GM18502 (cell line): ENCODE measurements at regions not wholly inside any gene's neighbourhood (a gene's known extent, or its start where the extent isn't known, plus 50 kb on each side); places are given as distances from the start of the nearest gene placed in this dataset.

Experiments used
- ATAC-seq: cut with Tn5 transposase; IDR thresholded peaks from one replicate; pipeline ENCODE4 v1.9.1; 2021; ENCODE audit warnings: mild to moderate bottlenecking; ENCODE audit not compliant: unreplicated experiment, poor library complexity

DNA sequence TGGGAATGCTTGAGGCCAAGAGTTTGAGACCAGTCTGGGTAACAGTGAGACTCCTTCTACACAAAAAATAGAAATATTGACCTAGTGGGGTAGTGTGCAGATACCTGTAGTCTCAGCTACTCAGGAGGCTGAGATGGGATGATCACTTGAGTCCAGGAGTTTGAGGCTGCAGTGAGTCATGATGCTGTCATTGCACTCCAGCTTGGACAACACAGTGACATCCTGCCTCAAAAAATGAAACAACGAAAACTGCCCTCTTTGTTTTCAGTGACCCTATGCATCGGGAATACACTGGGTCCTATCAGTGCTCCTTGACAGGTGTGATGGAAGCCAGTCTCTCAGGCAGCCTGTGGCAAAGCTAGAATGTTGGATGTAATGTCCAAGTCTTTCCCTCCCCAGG, 311.5 kb upstream of the OR4E1 start:
- no peak for ATAC-seq

DNA sequence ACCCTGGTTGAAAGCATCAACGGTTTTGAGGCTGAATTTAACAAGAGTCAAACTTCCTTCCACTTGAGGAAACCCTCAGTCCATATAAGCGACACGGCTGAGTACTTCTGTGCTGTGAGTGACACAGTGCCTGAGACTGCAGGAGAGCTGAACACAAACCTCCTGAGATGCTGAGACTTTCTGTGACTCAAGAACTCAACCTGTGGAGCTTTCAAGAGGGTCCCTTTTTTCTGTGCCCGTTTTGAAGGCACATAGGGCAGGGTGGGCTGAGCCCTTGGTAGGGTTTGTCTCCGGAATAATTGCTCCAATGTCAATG, 305.3 kb upstream of the OR4E1 start:
- no peak for ATAC-seq

DNA sequence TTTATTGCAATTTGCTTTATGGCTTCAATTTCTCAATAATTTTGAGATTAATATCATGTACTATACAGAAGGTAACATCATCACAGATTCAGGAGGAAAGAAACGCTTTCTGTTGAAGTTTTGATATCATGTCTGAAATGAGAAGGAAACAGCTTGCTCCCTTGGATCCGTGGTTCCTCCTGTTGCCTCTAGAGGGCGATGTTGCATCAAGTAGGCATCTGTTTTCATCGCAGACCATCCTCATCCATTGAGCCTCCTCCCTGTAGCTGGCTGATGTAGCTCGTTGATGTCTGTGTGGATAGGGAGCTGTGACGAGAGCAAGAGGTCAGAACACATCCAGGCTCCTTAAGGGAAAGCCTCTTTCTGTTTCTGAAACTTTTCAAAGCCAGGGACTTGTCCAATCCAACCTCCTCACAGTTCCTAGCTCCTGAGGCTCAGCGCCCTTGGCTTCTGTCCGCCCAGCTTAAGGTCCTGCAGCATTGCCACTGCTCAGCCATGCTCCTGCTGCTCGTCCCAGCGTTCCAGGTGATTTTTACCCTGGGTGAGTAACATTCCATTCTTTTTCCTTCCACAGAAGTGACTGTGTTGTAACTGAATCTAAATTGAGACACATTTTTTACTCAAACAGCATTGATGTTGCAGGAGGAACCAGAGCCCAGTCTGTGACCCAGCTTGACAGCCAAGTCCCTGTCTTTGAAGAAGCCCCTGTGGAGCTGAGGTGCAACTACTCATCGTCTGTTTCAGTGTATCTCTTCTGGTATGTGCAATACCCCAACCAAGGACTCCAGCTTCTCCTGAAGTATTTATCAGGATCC, 304.8 kb upstream of the OR4E1 start:
- peak; percentile 63 for ATAC-seq

DNA sequence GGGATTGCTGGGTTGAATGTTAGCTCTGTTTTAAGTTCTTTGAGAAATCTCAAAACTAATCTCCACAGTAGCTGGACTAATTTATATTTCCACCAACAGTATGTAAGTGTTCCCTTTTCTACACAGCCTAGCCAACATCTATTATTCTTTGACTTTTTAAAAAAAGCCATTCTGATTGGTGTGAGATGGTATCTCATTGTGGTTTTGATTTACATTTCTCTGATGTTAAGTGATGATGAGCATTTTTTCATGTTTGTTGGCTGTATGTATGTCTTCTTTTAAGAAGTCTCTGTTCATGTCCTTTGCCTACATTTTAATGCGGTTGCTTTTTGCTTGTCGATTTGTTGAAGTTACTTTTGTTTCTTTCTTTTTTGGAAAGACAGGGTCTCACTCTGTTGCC, 301.1 kb upstream of the OR4E1 start:
- ATAC-seq: no peak

DNA sequence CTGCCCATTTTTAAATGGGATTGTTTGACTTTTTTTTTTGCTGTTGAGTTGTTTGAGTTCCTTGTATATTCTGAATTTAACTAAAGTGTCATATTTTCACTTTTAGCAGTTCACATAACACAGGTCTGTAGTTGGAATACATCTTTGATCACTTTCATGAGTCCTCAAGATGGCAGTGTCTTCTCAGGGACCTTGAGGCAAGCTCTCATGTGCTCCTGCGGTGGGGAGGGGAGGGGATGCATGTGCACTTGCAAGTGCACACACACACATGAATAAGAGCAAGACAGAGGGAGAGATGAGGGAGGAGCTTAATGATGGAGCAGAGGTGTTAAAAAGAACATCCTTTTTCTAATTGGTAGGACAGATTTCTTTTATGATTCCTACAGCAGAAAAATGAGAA, 291.4 kb upstream of the OR4E1 start:
- ATAC-seq: no peak

DNA sequence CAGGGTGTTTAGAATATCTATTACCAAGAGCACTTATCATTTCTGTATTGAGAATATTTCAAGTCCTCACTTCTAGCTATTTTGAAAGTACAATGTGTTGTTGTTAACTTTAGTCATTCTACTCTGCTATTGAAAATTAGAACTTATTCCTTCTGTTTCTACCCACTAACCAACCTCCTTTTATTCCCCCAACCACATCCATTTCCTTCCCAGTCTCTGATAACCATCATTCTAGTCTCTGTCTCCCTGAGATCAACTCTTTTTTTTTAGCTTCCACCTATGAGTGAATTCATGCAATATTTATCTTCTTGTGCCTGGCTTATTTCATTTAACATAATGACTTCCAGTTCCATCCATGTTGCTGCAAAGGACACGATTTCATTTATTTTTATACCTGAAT, 290.6 kb upstream of the OR4E1 start:
- ATAC-seq: no peak

DNA sequence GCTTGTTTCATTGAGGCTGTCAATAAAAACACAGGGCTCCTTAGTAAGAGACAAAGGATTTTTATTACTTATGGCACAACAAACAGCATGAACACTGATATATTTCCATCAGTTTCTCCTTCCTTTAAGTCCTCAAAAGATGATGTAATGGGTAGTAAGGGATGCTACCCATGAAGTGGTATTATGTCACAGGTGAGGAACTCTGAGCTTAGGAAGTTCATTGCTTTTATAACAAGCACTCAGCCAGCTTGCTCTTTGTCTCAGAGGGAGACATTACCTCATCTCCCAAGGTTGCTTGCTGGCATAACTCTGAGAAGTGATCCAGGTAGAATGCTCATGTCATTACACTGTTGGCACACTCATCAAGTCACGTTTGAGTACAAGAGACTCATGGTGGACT, 287.0 kb upstream of the OR4E1 start:
- no peak for ATAC-seq

DNA sequence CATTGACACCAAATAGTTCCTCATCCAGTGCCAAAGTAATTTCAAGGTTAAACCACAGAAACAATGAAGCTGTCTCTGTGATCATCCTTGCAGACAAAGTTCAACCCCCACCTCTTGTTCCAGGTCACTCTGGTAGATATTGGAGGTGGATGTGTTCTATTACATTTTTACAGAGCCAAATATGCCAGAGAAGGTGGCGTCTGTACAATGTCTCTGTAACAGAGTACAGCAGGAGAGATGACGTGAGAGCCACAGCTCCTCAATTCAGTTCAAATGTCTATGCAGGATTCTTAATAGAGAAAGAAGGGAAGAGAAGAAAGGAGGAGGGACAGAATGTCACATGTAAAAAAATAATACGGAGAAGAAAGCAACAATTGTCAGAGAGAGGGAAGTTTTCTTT, 268.3 kb upstream of the OR4E1 start:
- ATAC-seq: no peak

DNA sequence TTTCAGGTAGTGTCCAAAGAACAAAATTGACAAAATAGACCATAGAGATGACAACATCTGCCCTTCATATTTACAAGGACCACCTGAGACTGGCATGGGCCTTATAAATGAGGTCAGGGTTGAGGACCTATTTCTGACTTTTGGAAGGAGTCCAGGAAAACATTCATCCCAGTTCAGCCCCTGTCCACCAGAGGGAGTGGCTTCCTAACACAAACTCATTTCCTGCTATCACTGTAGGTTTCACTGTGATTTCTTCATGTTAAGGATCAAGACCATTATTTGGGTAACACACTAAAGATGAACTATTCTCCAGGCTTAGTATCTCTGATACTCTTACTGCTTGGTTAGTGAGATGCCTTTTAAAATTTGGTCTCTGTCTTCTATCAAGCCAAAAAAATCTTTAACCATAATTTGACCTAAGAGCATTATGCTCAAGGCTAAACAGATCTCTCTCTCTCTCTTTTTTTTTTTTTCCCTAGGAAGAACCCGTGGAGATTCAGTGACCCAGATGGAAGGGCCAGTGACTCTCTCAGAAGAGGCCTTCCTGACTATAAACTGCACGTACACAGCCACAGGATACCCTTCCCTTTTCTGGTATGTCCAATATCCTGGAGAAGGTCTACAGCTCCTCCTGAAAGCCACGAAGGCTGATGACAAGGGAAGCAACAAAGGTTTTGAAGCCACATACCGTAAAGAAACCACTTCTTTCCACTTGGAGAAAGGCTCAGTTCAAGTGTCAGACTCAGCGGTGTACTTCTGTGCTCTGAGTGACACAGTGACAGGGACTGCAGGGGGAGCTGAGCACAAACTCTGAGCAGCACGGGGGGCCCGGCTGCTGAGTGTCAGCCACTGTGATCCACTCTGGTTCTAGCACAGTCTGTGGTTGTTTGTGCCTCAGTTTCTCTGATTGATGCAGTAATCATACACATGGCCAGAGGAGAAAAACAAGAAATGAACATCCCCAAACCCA, 267.6 kb upstream of the OR4E1 start:
- ATAC-seq: no peak

DNA sequence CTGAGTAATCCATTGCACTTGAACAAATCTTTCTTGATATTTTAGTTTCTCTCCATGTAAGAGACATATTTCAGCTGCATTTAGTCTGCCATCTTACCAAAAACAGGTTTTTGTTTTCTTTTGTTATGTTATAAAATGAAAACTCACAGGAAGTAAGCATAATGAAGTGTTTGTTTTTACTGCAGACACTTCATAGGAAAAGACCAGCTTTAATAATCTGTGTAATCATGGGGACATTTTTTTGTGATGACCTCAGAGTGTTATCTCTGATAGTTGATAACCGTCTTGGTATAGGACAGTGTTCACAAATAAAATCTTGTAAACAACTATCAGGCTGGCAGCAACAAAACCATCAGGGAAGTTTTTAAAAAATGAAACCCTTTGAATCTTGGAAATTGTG, 266.2 kb upstream of the OR4E1 start:
- ATAC-seq: no peak

DNA sequence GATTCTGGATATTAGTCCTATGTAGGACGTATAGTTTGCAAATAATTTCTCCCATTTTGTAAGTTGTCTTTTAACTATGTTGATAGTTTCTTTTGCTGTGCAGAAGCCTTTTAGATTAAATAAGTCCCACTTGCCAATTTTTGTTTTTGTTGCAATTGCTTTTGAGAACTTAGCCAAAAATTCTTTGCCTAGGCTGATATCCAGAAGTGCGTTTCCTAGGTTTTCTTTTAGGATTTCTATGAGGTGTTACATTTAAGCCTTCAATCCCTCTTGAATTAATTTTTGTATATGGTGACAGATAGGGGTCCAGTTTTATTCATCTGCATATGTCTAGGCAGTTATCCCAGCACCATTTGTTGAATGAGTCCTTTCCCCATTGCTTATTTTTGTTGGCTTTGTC, 264.4 kb upstream of the OR4E1 start:
- ATAC-seq: no peak

DNA sequence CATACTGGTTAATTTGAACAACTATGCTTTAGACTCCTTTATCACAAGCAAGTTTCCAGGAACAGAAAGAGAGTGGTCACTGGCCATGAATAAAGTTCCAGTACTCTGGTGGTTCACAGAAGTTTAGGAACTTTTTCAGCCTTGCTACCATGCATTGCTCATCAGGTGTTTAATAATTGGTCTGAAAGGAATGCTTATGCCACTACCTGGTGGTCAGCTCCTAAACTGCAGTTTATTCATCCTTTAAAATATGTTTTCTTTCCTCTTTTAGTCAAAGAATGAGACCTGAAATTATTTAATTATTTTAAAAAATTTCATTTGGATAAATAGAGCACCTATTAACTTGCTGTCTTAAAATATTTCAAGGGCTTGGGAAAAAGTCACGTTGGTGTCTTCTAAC, 260.1 kb upstream of the OR4E1 start:
- no peak for ATAC-seq

DNA sequence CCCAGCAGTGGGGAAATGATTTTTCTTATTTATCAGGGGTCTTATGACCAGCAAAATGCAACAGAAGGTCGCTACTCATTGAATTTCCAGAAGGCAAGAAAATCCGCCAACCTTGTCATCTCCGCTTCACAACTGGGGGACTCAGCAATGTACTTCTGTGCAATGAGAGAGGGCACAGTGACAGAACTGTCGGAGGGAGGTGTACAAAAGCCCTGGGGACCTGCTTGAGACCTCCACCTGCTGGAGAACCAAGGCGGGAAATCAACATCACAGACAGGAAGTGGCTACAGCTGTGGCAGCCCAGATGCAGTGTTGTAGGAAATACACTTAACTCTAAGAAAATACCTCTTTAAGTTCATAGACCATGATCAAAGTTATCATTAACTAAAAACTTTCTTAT, 250.9 kb upstream of the OR4E1 start:
- peak; percentile 86 for ATAC-seq

DNA sequence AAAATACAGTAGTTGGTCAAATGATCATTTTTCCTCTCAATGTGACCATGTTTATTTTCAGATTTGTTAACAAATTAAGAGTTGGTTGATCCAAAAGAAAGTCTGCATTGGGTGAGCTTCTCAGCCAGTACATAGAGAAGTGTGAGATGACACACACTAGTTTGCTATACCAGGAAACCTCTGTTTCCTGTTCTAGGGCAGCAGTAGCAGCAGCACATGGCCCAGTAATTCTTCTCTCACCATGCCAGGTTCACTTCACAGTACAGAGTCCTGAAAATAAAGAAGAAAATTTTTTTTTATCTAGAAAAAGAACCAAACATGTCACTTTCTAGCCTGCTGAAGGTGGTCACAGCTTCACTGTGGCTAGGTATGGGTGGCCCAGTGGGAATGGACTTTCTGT, 250.2 kb upstream of the OR4E1 start:
- no peak for ATAC-seq

DNA sequence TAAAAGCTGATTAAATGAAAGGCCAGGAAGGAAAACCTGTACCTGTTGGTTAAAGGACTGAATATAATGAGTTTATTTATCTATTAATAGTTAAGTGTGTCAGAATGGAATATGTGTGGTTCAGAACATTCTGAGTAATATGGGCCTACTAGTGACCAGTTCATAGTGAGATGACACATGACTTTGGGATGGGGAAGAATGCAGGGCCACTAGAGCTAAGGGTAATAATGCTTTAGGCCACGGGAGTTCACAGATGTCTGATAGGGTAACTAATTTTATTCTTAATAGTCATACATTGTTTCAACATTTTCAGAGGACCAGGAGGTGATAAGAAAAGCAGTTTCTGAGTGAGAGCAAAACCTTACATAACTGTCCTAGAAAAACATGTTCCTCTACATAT, 247.8 kb upstream of the OR4E1 start:
- no peak for ATAC-seq

DNA sequence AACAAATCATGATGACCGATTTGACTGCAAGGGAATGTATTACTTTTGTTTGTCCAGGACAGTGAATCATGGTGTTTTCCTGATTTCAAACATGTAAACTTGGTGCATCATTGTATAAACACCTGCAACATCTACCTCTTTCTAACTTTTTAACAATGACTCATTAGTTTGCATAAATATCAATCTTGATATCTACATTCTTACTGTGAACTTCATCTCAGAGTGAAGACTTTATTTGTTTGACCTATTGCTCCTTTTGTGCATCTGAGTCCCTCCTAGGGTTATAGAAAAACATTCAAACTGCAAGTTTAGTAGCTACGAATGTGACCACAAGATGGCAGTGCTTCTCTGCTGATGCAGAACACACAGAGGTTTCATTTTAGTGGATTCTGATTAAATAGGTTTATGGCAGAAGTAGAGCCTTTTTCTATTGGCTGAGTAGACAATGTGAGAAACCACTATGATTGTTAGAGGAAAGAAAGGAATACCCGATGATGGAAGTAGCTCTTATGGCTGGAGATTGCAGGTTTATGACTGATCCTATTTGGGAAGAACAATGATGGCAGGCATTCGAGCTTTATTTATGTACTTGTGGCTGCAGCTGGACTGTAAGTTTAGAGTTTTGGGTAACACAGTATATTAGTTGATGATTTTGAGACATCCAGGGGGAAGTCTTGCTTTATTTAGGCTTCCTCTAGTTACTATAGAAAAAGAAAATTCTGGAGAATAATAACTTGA, 244.2 kb upstream of the OR4E1 start:
- ATAC-seq: peak; percentile 75

DNA sequence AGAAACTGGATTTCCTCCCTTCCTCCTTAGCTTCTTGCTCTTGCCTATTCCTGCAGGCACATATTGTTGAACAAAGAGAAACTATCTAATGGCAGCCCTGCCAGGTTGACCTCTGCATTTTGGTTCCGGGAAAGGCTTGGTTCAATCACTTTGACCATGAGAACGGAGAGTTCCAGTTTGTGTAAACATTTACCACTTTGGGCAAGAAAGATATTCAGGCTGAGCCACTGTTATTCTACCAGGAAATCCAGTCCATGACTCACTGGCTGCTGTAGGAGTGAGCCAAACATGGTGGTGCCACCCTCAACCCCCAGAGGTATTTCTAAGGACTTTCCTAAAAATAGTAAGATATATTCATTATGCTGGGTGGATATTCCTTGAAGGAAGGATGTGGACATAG, 242.2 kb upstream of the OR4E1 start:
- no peak for ATAC-seq

DNA sequence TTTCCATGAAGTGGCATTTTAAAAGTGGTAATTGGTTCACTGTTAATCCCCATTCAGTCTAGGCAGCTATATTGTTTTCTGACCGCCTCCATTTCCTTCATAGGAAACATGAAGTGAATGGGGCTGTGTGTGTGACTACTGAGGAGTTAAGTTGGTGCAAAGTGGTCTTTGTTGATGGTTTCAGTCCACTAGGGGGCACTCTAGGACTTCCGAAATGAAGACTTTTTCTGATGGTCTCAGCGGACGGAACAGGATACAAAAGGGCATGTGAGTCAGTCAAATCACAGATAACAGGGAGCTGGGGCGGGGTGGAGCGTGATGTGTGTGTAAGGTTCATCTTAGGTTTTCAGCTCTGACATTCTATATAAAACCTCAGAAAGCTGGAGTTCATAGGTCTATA, 240.1 kb upstream of the OR4E1 start:
- ATAC-seq: peak; percentile 55

DNA sequence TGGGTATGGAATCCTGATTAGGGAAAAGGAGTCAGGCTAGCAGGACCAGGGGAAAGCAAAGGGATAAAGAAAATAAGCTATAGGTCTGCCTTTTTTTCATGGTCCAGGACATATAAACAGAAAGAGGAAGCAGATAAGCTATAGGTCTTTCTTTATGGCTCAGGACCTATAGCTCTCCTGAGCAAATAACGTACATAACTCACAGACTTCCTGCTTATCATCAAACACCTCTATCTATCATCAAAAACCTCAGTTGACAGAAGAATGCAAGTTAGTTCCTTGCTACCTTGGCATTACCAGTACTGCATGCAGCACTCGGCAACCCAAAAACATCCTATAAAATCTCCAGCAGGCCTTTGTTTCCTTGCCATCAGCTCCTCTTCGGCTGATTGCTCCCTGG, 238.7 kb upstream of the OR4E1 start:
- ATAC-seq: no peak

DNA sequence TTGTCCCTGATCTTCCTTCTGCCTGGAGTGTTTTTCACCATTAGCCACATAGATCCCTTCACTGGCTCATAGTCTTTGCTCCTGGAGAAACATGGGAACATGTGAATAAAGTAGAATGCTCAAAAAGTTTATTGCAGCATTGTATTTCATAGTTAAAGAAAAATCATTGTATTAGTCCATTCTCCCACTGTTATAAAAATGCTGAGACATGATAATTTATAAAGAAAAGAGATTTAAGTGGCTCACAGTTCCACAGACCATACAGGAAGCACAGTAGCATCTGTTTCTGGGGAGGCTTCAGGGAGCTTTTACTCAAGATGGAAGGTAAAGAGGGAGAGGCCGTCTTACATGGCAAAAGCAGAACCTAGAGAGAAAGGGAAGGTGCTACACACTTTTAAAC, 238.3 kb upstream of the OR4E1 start:
- ATAC-seq: no peak

DNA sequence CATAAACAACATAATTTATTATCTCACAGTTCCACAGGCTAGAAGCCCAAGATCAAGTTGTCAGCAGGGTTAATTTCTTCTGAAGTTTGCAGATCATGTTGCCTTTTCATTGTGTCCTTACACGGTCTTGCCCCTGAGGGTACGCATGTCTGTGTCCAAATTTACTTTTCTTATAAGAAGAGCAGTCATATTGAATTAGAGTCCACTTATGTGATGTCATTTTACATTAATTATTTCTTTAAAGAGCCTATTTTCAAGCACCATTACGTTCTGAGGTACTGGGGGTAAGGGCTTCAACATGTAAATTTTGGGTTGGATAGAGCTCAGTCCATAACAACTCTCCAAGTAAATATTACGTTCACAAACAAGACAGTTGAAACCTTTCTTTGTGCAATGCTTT, 236.6 kb upstream of the OR4E1 start:
- ATAC-seq: no peak
